ENCODE measurements at regions not wholly inside any gene's neighbourhood (a gene's known extent, or its start where the extent isn't known, plus 50 kb on each side); places are given as distances from the start of the nearest gene placed in this dataset.

- TF ChIP-seq TEAD4 (IDR thresholded peaks at IDR 0.05; ENCODE audit: low read length) (no peak), TEAD4 (CRISPR knock-in tag; IDR thresholded peaks at IDR 0.05; ENCODE audit: borderline replicate concordance) (no peak), TCF7L2 (IDR thresholded peaks at IDR 0.05; ENCODE audit: low read depth, low read length) (no peak), POLR2G (IDR thresholded peaks at IDR 0.05; ENCODE audit: low read depth, low read length) (no peak), RBM39 (optimal IDR thresholded peaks at IDR 0.05; ENCODE audit: low read depth, low read length) (no peak), BRF2 (IDR thresholded peaks at IDR 0.05; ENCODE audit: borderline replicate concordance, insufficient read depth, insufficient read length) (no peak), NFIC (IDR thresholded peaks at IDR 0.05) (no peak), ZFX (CRISPR knock-in tag; IDR thresholded peaks at IDR 0.05) (no peak)
Observed at GRCh38 chr21:38664841-38665240, 140.9 kb upstream of the ETS2 start.
